Esophagus squamous epithelium (tissue), 5 donors: ENCODE measurements at regions not wholly inside any gene's neighbourhood (a gene's known extent, or its start where the extent isn't known, plus 50 kb on each side); places are given as distances from the start of the nearest gene placed in this dataset.
"Not testable (repeated sequence)": the region's sequence is repeated elsewhere in the genome, so short reads cannot be mapped to it uniquely, and the experiment has no call there.

ENCODE experiments used
- DNase-seq: peaks from one replicate; lab custom pipeline; 2025; lab: John Stamatoyannopoulos, UW
- H3K27ac ChIP-seq, 4 donors: fragments of 200-600 bp; sonication (generic); one replicate each; pipeline ENCODE4 v1.5.1; 2016 to 2019; ENCODE audit warnings: mild to moderate bottlenecking in 1 of 4
- H3K27me3 ChIP-seq, 4 donors: fragments of 200-600 bp; sonication (generic); 1 replicate in 3 of 4; 2 replicates in 1 of 4; pipeline versions ENCODE4 v1.5.1 to v1.6.0; 2017 to 2021; ENCODE audit warnings: antibody characterized with exemption in 1 of 4
- H3K36me3 ChIP-seq, 3 donors: fragments of 200-600 bp; sonication (generic); one replicate each; pipeline ENCODE4 v1.5.1; 2016 to 2019
- H3K4me1 ChIP-seq, 3 donors: fragments of 200-600 bp; sonication (generic); one replicate each; pipeline ENCODE4 v1.5.1; 2017 to 2019
- H3K4me3 ChIP-seq, 4 donors: fragments of 200-600 bp; sonication (generic); 1 replicate in 3 of 4; 2 replicates in 1 of 4; pipeline ENCODE4 v1.5.1; 2016 to 2019; ENCODE audit warnings: mild to moderate bottlenecking in 2 of 4, moderate library complexity in 1 of 4
- H3K9me3 ChIP-seq, 3 donors: fragments of 200-600 bp; sonication (generic); one replicate each; pipeline ENCODE4 v1.5.1; 2016 to 2019
- CTCF ChIP-seq, 6 experiments: fragments of 450-650 bp in 4 of 6; fragments of 200-600 bp in 2 of 6; sonication (generic) in 2 of 6; IDR thresholded peaks; one replicate each; pipeline ENCODE4 v1.5.1; 2016 to 2019; ENCODE audit warnings: antibody characterized with exemption in 6 of 6, mild to moderate bottlenecking in 4 of 6, moderate library complexity in 4 of 6
- POLR2A ChIP-seq, 4 donors: fragments of 450-650 bp; IDR thresholded peaks; one replicate each; pipeline ENCODE4 v1.6.1; 2017; ENCODE audit warnings: antibody characterized with exemption in 4 of 4, mild to moderate bottlenecking in 4 of 4, moderate library complexity in 3 of 4
- WGBS, 2 donors: methylation state at CpG; one replicate each; pipeline ENCODE4 v1.1.5; 2018; 5-methylcytosine and 5-hydroxymethylcytosine counted together
- intact Hi-C: fragments of 100-400 bp; cut with DNase I; formaldehyde crosslinking; loops from one replicate; pipeline ENCODE4 v1.15.0; 2022
- donor health status: DM: yes; HTN: yes; CAD: no.

GRCh38 chr6:166851426-166851825, 104.9 kb downstream of the RNASET2 start:
- no peak for TF ChIP-seq CTCF (IDR thresholded peaks at IDR 0.05)
- TF ChIP-seq POLR2A (IDR thresholded peaks at IDR 0.05), result no peak
- Histone ChIP-seq H3K36me3 (no peaks in the 10 kb centered on the region), H3K4me1 (no peaks in the 10 kb centered on the region), H3K27me3 (no peaks in the 10 kb centered on the region), H3K9me3 (no peaks in the 10 kb centered on the region), H3K4me3 (no peak overlapping the region), H3K27ac (no peak overlapping the region)
- WGBS, 2 donors, result 91 to 96% methylated on average over 8 to 11 of the region's 11 CpGs
- DNase-seq, result no peak
- intact Hi-C loops, result no loop called here

GRCh38 chr6:166850677-166851076, 105.7 kb downstream of the RNASET2 start:
- no peaks in the 10 kb centered on the region for H3K4me1 ChIP-seq
- H3K4me3 ChIP-seq, result no peak overlapping the region
- H3K9me3 ChIP-seq, result no peaks in the 10 kb centered on the region
- no peak for DNase-seq
- H3K27me3 ChIP-seq, result no peaks in the 10 kb centered on the region
- intact Hi-C loops, result no loop called here
- no peaks in the 10 kb centered on the region for H3K36me3 ChIP-seq
- H3K27ac ChIP-seq, result no peak overlapping the region
- TF ChIP-seq POLR2A (IDR thresholded peaks at IDR 0.05) (no peak), CTCF (IDR thresholded peaks at IDR 0.05) (no peak)
- WGBS, 2 donors, result 66 to 74% methylated on average over 4 to 5 of the region's 6 CpGs

GRCh38 chr6:166849749-166850183, 106.6 kb downstream of the RNASET2 start:
- Histone ChIP-seq H3K27ac (no peak overlapping the region), H3K4me1 (no peaks in the 10 kb centered on the region), H3K4me3 (no peak overlapping the region), H3K9me3 (no peaks in the 10 kb centered on the region), H3K27me3 (no peaks in the 10 kb centered on the region), H3K36me3 (no peaks in the 10 kb centered on the region)
- intact Hi-C loops, result no loop called here
- 83 to 90% methylated on average over 4 to 11 of the region's 15 CpGs for WGBS, 2 donors
- no peak for DNase-seq
- TF ChIP-seq CTCF (IDR thresholded peaks at IDR 0.05), result no peak
- TF ChIP-seq POLR2A (IDR thresholded peaks at IDR 0.05), result no peak

- Histone ChIP-seq H3K4me3 (no peak overlapping the region), H3K36me3 (no peaks in the 10 kb centered on the region), H3K27me3 (no peaks in the 10 kb centered on the region), H3K4me1 (no peaks in the 10 kb centered on the region), H3K9me3 (no peaks in the 10 kb centered on the region), H3K27ac (no peak overlapping the region)
- intact Hi-C loops, result no loop called here
- TF ChIP-seq CTCF (IDR thresholded peaks at IDR 0.05) (no peak), POLR2A (IDR thresholded peaks at IDR 0.05) (no peak)
- 91% methylated on average over 13 to 20 of the region's 20 CpGs for WGBS, 2 donors
- no peak for DNase-seq
These were observed 107.2 kb downstream of the RNASET2 start for GRCh38 chr6:166848979-166849748.

- WGBS, 2 donors, result 49 to 60% methylated on average over 3 of the region's 3 CpGs
- H3K9me3 ChIP-seq, H3K36me3 ChIP-seq, DNase-seq, H3K4me3 ChIP-seq, H3K27ac ChIP-seq, intact Hi-C loops, H3K4me1 ChIP-seq, H3K27me3 ChIP-seq: not testable (repeated sequence)
These were observed 109.8 kb downstream of the RNASET2 start for GRCh38 chr6:166846446-166847142.
